Suprapubic skin (tissue), 4 donors: ENCODE measurements at regions not wholly inside any gene's neighbourhood (a gene's known extent, or its start where the extent isn't known, plus 50 kb on each side); places are given as distances from the start of the nearest gene placed in this dataset.

ENCODE experiments used
- DNase-seq, 2 donors: peaks; one replicate each; pipeline ENCODE4 v3.0.0-alpha.2; 2019; ENCODE audit warnings: low spot score in 2 of 2
- H3K27ac ChIP-seq: fragments of 200-600 bp; sonication (generic); one replicate; pipeline ENCODE4 v1.5.1; 2019
- H3K27me3 ChIP-seq: fragments of 200-600 bp; sonication (generic); one replicate; pipeline ENCODE4 v1.5.1; 2019
- H3K36me3 ChIP-seq: fragments of 200-600 bp; sonication (generic); one replicate; pipeline ENCODE4 v1.5.1; 2019
- H3K4me1 ChIP-seq: fragments of 200-600 bp; sonication (generic); one replicate; pipeline ENCODE4 v1.5.1; 2019
- H3K4me3 ChIP-seq: fragments of 200-600 bp; sonication (generic); one replicate; pipeline ENCODE4 v1.5.1; 2019; ENCODE audit warnings: mild to moderate bottlenecking
- H3K9me3 ChIP-seq: fragments of 200-600 bp; sonication (generic); one replicate; pipeline ENCODE4 v1.5.1; 2019
- EP300 ChIP-seq: sonication (generic); formaldehyde crosslinking; IDR thresholded peaks from one replicate; pipeline ENCODE4 v1.6.1; 2017; ENCODE audit warnings: antibody characterized with exemption
- POLR2A ChIP-seq, 2 donors: fragments of 450-650 bp; IDR thresholded peaks; one replicate each; pipeline ENCODE4 v1.6.1; 2017; ENCODE audit warnings: antibody characterized with exemption in 2 of 2, mild to moderate bottlenecking in 2 of 2, moderate library complexity in 2 of 2
- POLR2AphosphoS5 ChIP-seq, 3 donors: sonication (generic); formaldehyde crosslinking; IDR thresholded peaks; one replicate each; pipeline ENCODE4 v1.6.1; 2017; ENCODE audit warnings: antibody characterized with exemption in 3 of 3
- WGBS: methylation state at CpG from one replicate; pipeline ENCODE4 v1.1.5; 2018; 5-methylcytosine and 5-hydroxymethylcytosine counted together
- TF ChIP-seq, protein P1 (sequence below), 2 donors: fragments of 200-600 bp in 1 of 2; fragments of 450-650 bp in 1 of 2; sonication (generic) in 1 of 2; IDR thresholded peaks; one replicate each; pipeline ENCODE4 v1.5.1; 2016 to 2019; ENCODE audit warnings: antibody characterized with exemption in 2 of 2, mild to moderate bottlenecking in 1 of 2, moderate library complexity in 1 of 2

DNA sequence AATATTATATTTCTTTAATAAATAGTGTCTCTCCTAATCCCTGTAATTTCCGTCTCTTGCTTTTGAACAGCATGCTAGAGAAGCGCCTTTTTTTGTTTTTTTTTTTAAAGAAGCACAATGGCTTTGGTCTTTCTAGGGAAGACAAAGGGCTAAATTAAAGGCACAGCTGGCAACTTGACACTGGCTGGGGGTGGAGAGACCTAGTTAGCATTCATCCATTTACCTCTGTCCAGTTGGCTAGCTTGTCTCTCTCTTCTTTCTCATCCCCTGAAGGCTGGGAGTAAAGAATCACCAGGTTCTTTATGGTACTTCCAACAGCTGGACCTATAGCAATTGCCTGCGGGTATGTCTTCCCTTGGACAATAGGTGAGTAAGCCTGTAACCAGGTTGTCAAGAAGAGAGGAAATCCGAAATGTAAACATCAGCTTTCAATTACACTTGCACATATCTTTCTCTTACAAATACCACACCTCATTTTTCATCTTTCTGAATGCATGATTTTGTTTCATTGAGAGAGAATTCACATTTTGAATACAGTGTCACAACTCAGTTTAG is 178.4 kb upstream of the GPR101 start:
- Histone ChIP-seq H3K36me3 (no peaks in the 10 kb centered on the region), H3K4me1 (no peaks in the 10 kb centered on the region), H3K27me3 (no peaks in the 10 kb centered on the region), H3K4me3 (no peak overlapping the region), H3K27ac (no peak overlapping the region), H3K9me3 (no peaks in the 10 kb centered on the region)
- no peak for DNase-seq
- no peak for TF ChIP-seq EP300
- no peak for TF ChIP-seq POLR2A (IDR thresholded peaks at IDR 0.05)
- TF ChIP-seq POLR2AphosphoS5 (IDR thresholded peaks at IDR 0.05): no peak
- TF ChIP-seq, protein P1, sequence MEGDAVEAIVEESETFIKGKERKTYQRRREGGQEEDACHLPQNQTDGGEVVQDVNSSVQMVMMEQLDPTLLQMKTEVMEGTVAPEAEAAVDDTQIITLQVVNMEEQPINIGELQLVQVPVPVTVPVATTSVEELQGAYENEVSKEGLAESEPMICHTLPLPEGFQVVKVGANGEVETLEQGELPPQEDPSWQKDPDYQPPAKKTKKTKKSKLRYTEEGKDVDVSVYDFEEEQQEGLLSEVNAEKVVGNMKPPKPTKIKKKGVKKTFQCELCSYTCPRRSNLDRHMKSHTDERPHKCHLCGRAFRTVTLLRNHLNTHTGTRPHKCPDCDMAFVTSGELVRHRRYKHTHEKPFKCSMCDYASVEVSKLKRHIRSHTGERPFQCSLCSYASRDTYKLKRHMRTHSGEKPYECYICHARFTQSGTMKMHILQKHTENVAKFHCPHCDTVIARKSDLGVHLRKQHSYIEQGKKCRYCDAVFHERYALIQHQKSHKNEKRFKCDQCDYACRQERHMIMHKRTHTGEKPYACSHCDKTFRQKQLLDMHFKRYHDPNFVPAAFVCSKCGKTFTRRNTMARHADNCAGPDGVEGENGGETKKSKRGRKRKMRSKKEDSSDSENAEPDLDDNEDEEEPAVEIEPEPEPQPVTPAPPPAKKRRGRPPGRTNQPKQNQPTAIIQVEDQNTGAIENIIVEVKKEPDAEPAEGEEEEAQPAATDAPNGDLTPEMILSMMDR (IDR thresholded peaks at IDR 0.05): no peak
- 39% methylated on average over 4 of the region's 4 CpGs for WGBS

DNA sequence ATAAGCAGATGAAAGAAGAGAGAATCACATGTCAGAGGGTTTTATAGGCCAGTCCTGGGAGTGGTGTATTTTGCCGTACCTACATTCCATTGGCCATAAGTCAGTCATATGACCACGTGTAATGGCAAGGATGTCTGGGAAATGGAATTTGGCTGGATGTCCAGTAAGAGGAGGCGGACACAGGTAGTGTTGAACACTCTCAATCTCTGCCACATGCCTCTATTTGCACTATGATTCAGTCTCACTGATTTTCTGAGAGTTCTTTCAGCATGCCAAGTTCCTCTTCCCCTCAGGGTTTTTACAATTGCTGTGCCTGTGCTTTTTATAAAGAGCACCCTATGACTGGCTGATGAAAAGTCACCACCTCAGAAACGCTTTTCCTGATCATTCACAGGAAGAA is 164.2 kb upstream of the GPR101 start:
- no peak overlapping the region for H3K27ac ChIP-seq
- DNase-seq: no peak
- no peaks in the 10 kb centered on the region for H3K4me1 ChIP-seq
- H3K4me3 ChIP-seq: no peak overlapping the region
- H3K9me3 ChIP-seq: no peaks in the 10 kb centered on the region
- no peaks in the 10 kb centered on the region for H3K27me3 ChIP-seq
- TF ChIP-seq, protein P1 (IDR thresholded peaks at IDR 0.05): no peak
- TF ChIP-seq POLR2A (IDR thresholded peaks at IDR 0.05) (no peak), POLR2AphosphoS5 (IDR thresholded peaks at IDR 0.05) (no peak), EP300 (no peak)
- H3K36me3 ChIP-seq: no peaks in the 10 kb centered on the region
- 53% methylated on average over 4 of the region's 4 CpGs for WGBS

DNA sequence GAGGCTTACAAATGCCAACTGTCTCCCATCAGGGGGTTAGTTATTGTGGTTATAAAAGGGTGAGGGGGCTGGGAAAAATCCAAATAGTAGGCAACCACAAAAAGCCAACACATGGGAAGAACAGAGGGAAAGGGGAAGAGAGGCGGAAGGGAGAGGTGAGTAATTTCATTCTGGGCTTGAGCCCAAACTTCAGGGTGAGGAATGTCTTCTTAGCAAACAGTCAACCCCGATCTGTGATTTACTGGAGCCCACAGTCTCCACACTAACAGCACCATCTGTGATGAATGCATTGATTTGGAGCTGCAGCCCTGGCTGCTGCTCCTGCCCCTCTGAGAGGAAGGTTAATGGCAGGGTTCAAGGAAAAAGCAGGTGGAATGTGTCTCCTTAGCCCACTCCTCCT is 162.2 kb upstream of the GPR101 start:
- 16% methylated on average over 2 of the region's 2 CpGs for WGBS

DNA sequence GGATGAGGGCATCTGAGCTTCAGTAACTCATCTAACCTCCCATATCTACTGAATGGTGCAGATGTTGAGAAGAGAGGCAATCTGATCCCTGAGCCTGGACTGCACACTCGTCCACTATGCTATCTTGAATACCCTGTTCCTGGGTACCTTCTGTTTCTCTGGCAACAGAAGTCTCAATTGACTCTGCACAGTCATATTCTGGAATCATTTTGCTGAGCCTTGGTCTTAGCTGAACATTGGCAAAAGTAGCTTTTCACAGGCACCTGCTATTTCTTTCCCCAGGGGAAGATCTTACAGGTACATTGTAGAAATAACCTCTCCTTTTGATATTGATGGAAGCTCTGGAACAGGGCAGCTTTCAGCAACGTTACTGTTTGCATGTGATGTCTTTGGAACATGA is 161.5 kb upstream of the GPR101 start:
- no peaks in the 10 kb centered on the region for H3K36me3 ChIP-seq
- H3K27ac ChIP-seq: no peak overlapping the region
- TF ChIP-seq, protein P1 (IDR thresholded peaks at IDR 0.05): no peak
- TF ChIP-seq POLR2AphosphoS5 (IDR thresholded peaks at IDR 0.05) (no peak), POLR2A (IDR thresholded peaks at IDR 0.05) (no peak), EP300 (no peak)

More for the DNA sequence above, 162.2 kb upstream of the GPR101 start:
- no peak overlapping the region for H3K4me3 ChIP-seq
- H3K27ac ChIP-seq: no peak overlapping the region
- TF ChIP-seq, protein P1 (IDR thresholded peaks at IDR 0.05): no peak
- no peaks in the 10 kb centered on the region for H3K9me3 ChIP-seq
- no peak for DNase-seq
- H3K27me3 ChIP-seq: no peaks in the 10 kb centered on the region
- H3K36me3 ChIP-seq: no peaks in the 10 kb centered on the region
- H3K4me1 ChIP-seq: no peaks in the 10 kb centered on the region

DNA sequence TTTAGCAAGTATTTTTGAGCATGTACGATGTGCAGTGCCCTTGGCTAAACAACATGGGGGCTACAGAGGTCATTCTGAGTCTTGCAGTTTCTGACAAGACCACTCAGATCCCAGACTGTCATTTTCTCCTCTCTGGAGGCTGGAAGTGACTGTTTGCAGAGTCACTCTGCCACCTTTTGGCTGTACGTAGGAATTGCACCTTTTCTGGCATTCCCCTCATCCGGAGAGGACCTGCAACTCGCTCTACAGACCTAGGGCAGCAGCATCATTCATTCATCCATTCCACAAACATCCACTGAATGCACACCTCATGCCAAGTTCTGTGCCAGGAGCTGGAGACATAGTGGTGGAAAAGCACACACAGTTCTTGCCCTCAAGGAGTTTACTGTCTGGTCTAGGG is 160.4 kb upstream of the GPR101 start:
- H3K4me1 ChIP-seq: no peaks in the 10 kb centered on the region
- no peak overlapping the region for H3K27ac ChIP-seq
- no peaks in the 10 kb centered on the region for H3K27me3 ChIP-seq
- no peak overlapping the region for H3K4me3 ChIP-seq
- H3K36me3 ChIP-seq: no peaks in the 10 kb centered on the region
- no peak for TF ChIP-seq EP300
- TF ChIP-seq, protein P1 (IDR thresholded peaks at IDR 0.05): peak in 1 of 2 donors; percentile 19
- 1% methylated on average over 4 of the region's 4 CpGs for WGBS
- H3K9me3 ChIP-seq: no peaks in the 10 kb centered on the region
- DNase-seq: no peak

More for the DNA sequence above, 161.5 kb upstream of the GPR101 start:
- Histone ChIP-seq H3K9me3 (no peaks in the 10 kb centered on the region), H3K27me3 (no peaks in the 10 kb centered on the region), H3K4me3 (no peak overlapping the region), H3K4me1 (no peaks in the 10 kb centered on the region)
- WGBS: 24% methylated on average over 2 of the region's 2 CpGs
- DNase-seq: no peak
